HEK293 (cell line): ENCODE measurements at regions not wholly inside any gene's neighbourhood (a gene's known extent, or its start where the extent isn't known, plus 50 kb on each side); places are given as distances from the start of the nearest gene placed in this dataset.

ENCODE experiments used
- CTCF ChIA-PET: fragments of 350-600 bp; formaldehyde crosslinking; extraction: SDS; loops from one replicate; lab custom pipeline; 2021; ENCODE audit warnings: antibody characterized with exemption; lab: Yijun Ruan, JAX
- POLR2A ChIA-PET: fragments of 300-600 bp; formaldehyde crosslinking; extraction: SDS; loops from one replicate; lab custom pipeline; 2020; ENCODE audit warnings: antibody characterized with exemption, inconsistent platforms; lab: Yijun Ruan, JAX
- H3K27ac ChIP-seq: fragments of 200-500 bp; sonication (Bioruptor generic); 2 replicates; pipeline ENCODE4 v1.5.1; 2014; ENCODE audit warnings: low read depth, low read length, control low read depth, inconsistent platforms; ENCODE audit errors: extremely low read depth
- H3K36me3 ChIP-seq, 2 experiments: fragments of 200-500 bp in 1 of 2; sonication (Bioruptor generic) in 1 of 2; 1 replicate in 1 of 2; 2 replicates in 1 of 2; pipeline ENCODE4 v1.5.1; 2014 to 2017; ENCODE audit warnings: inconsistent platforms in 2 of 2, low read length in 2 of 2; ENCODE audit not compliant: control insufficient read depth in 2 of 2, insufficient read depth in 1 of 2
- H3K4me1 ChIP-seq: fragments of 200-500 bp; sonication (Bioruptor generic); 2 replicates; pipeline ENCODE4 v1.5.1; 2014; ENCODE audit warnings: mild to moderate bottlenecking, low read length, inconsistent platforms; ENCODE audit not compliant: control insufficient read depth, insufficient read depth
- H3K4me3 ChIP-seq: 2 replicates; pipeline ENCODE4 v1.5.1; 2011; ENCODE audit warnings: low read depth, mild to moderate bottlenecking, control low read depth, low read length, moderate library complexity
- H3K9me3 ChIP-seq: fragments of 200-500 bp; sonication (Bioruptor generic); 2 replicates; pipeline ENCODE4 v1.5.1; 2014; ENCODE audit warnings: low read depth, low read length, inconsistent platforms; ENCODE audit not compliant: control insufficient read depth, insufficient read depth
- ATF2 ChIP-seq: fragments of 450-650 bp; formaldehyde crosslinking; IDR thresholded peaks from 2 replicates; pipeline ENCODE4 v1.5.1; 2016; ENCODE audit warnings: missing biosample characterization, missing genetic modification characterization, low read depth
- KLF1 ChIP-seq: fragments of 450-650 bp; formaldehyde crosslinking; IDR thresholded peaks from 2 replicates; pipeline ENCODE4 v1.5.1; 2016; ENCODE audit warnings: missing biosample characterization, missing genetic modification characterization
- TCF7L2 ChIP-seq: IDR thresholded peaks from 2 replicates; pipeline ENCODE4 v1.6.1; 2011; ENCODE audit warnings: low read depth, mild to moderate bottlenecking, inconsistent platforms, low read length, moderate library complexity, borderline replicate concordance
- YY2 ChIP-seq: fragments of 450-650 bp; formaldehyde crosslinking; IDR thresholded peaks from 2 replicates; pipeline ENCODE4 v1.5.1; 2016; ENCODE audit warnings: missing biosample characterization, missing genetic modification characterization
- ZBTB26 ChIP-seq: fragments of 450-650 bp; formaldehyde crosslinking; optimal IDR thresholded peaks from 2 replicates; pipeline ENCODE3; 2016; ENCODE audit warnings: missing biosample characterization, mild to moderate bottlenecking, missing genetic modification characterization
- ZBTB48 ChIP-seq: fragments of 450-650 bp; formaldehyde crosslinking; IDR thresholded peaks from 2 replicates; pipeline ENCODE4 v1.5.1; 2016; ENCODE audit warnings: missing biosample characterization, missing genetic modification characterization
- ZBTB49 ChIP-seq: fragments of 450-650 bp; formaldehyde crosslinking; IDR thresholded peaks from 2 replicates; pipeline ENCODE4 v1.5.1; 2016; ENCODE audit warnings: missing biosample characterization, missing genetic modification characterization, low read depth
- ZBTB6 ChIP-seq: fragments of 450-650 bp; formaldehyde crosslinking; IDR thresholded peaks from 2 replicates; pipeline ENCODE4 v1.5.1; 2017; ENCODE audit warnings: missing biosample characterization, missing genetic modification characterization
- ZIC2 ChIP-seq: fragments of 450-650 bp; formaldehyde crosslinking; IDR thresholded peaks from 2 replicates; pipeline ENCODE4 v1.5.1; 2016; ENCODE audit warnings: missing biosample characterization, missing genetic modification characterization
- ZNF112 ChIP-seq: fragments of 450-650 bp; formaldehyde crosslinking; IDR thresholded peaks from 2 replicates; pipeline ENCODE4 v1.5.0; 2017; ENCODE audit warnings: missing biosample characterization, missing genetic modification characterization
- ZNF138 ChIP-seq: fragments of 450-650 bp; formaldehyde crosslinking; IDR thresholded peaks from 2 replicates; pipeline ENCODE4 v1.5.1; 2016; ENCODE audit warnings: missing biosample characterization, missing genetic modification characterization, borderline replicate concordance
- ZNF148 ChIP-seq: fragments of 450-650 bp; formaldehyde crosslinking; IDR thresholded peaks from 2 replicates; pipeline ENCODE4 v1.5.0; 2017; ENCODE audit warnings: missing biosample characterization, missing genetic modification characterization, borderline replicate concordance
- ZNF239 ChIP-seq: fragments of 450-650 bp; formaldehyde crosslinking; IDR thresholded peaks from 2 replicates; pipeline ENCODE4 v1.5.1; 2016; ENCODE audit warnings: missing biosample characterization, missing genetic modification characterization
- ZNF292 ChIP-seq: fragments of 450-650 bp; formaldehyde crosslinking; IDR thresholded peaks from 2 replicates; pipeline ENCODE4 v1.5.1; 2016; ENCODE audit warnings: low read depth, missing biosample characterization, missing genetic modification characterization, borderline replicate concordance
- ZNF350 ChIP-seq: fragments of 450-650 bp; formaldehyde crosslinking; IDR thresholded peaks from 2 replicates; pipeline ENCODE4 v1.5.0; 2017; ENCODE audit warnings: missing biosample characterization, mild to moderate bottlenecking, missing genetic modification characterization
- ZNF354C ChIP-seq: fragments of 450-650 bp; formaldehyde crosslinking; IDR thresholded peaks from 2 replicates; pipeline ENCODE4 v1.5.1; 2016; ENCODE audit warnings: missing biosample characterization, missing genetic modification characterization, low read depth, borderline replicate concordance
- ZNF391 ChIP-seq: fragments of 450-650 bp; formaldehyde crosslinking; IDR thresholded peaks from 2 replicates; pipeline ENCODE4 v1.5.1; 2016; ENCODE audit warnings: low read depth, missing biosample characterization, missing genetic modification characterization, borderline replicate concordance
- ZNF510 ChIP-seq: fragments of 450-650 bp; formaldehyde crosslinking; IDR thresholded peaks from 2 replicates; pipeline ENCODE4 v1.5.1; 2018; ENCODE audit warnings: mild to moderate bottlenecking, missing genetic modification characterization, missing biosample characterization; ENCODE audit not compliant: insufficient replicate concordance
- ZNF596 ChIP-seq: fragments of 450-650 bp; IDR thresholded peaks from 2 replicates; pipeline ENCODE4 v1.5.0; 2018; ENCODE audit warnings: missing biosample characterization, mild to moderate bottlenecking, missing genetic modification characterization, moderate library complexity
- ZNF626 ChIP-seq: fragments of 450-650 bp; sonication (Bioruptor Pico); formaldehyde crosslinking; IDR thresholded peaks from 2 replicates; pipeline ENCODE4 v1.5.1; 2018; ENCODE audit warnings: missing biosample characterization, missing genetic modification characterization, inconsistent platforms
- ZNF629 ChIP-seq: fragments of 450-650 bp; formaldehyde crosslinking; IDR thresholded peaks from 2 replicates; pipeline ENCODE4 v1.5.1; 2017; ENCODE audit warnings: missing biosample characterization, missing genetic modification characterization
- ZNF654 ChIP-seq: fragments of 450-650 bp; formaldehyde crosslinking; IDR thresholded peaks from 2 replicates; pipeline ENCODE4 v1.5.1; 2016; ENCODE audit warnings: low read depth, missing biosample characterization, missing genetic modification characterization
- ZNF791 ChIP-seq: fragments of 450-650 bp; formaldehyde crosslinking; IDR thresholded peaks from 2 replicates; pipeline ENCODE4 v1.5.1; 2016; ENCODE audit warnings: missing biosample characterization, missing genetic modification characterization
- ZSCAN16 ChIP-seq: fragments of 450-650 bp; formaldehyde crosslinking; IDR thresholded peaks from 2 replicates; pipeline ENCODE4 v1.5.1; 2016; ENCODE audit warnings: missing biosample characterization, missing genetic modification characterization
- ZSCAN23 ChIP-seq: fragments of 450-650 bp; formaldehyde crosslinking; IDR thresholded peaks from 2 replicates; pipeline ENCODE4 v1.5.1; 2016; ENCODE audit warnings: missing biosample characterization, missing genetic modification characterization

GRCh38 chr5:103357636-103358035 is 99.1 kb downstream of the MACIR start (continued):
- TF ChIP-seq KLF1 (no peak), TCF7L2 (no peak), ZNF391 (no peak), ZNF148 (tag by site-specific recombination) (no peak), ATF2 (tag by site-specific recombination) (no peak), ZNF138 (tag by site-specific recombination) (no peak), ZNF791 (tag by site-specific recombination) (no peak), ZNF510 (tag by site-specific recombination) (no peak)

GRCh38 chr5:103356350-103357091 is 98.0 kb downstream of the MACIR start:
- POLR2A ChIA-PET = no interaction called here
- Histone ChIP-seq H3K9me3 (no peaks in the 10 kb centered on the region), H3K36me3 (no peaks in the 10 kb centered on the region), H3K4me3 (no peak overlapping the region), H3K27ac (no peak overlapping the region), H3K4me1 (peaks cover 5% of the 10 kb centered on the region; the same call in 1 of the 2 replicates)
- CTCF ChIA-PET = interaction anchor here (0.7 kb wide), 2 partner anchors 37 to 101 kb away, joined by 3 read pairs; no protein-coding TSS in a partner anchor
- TF ChIP-seq ZNF350 (tag by site-specific recombination) (no peak), ZIC2 (tag by site-specific recombination) (no peak), YY2 (tag by site-specific recombination) (no peak), ZNF391 (no peak), ZNF354C (tag by site-specific recombination) (no peak), ZNF292 (tag by site-specific recombination) (no peak)

GRCh38 chr5:103355579-103355978 is 97.0 kb downstream of the MACIR start:
- no peaks in the 10 kb centered on the region for H3K9me3 ChIP-seq
- ChIA-PET POLR2A (no interaction called here), CTCF (interaction anchor here (0.5 to 0.6 kb wide), 2 partner anchors 10 to 954 kb away, joined by 3 read pairs; no protein-coding TSS in a partner anchor)
- H3K27ac ChIP-seq = no peak overlapping the region
- H3K36me3 ChIP-seq = no peaks in the 10 kb centered on the region
- no peak overlapping the region for H3K4me3 ChIP-seq
- peaks cover 5% of the 10 kb centered on the region; the same call in 1 of the 2 replicates for H3K4me1 ChIP-seq
- no peak for TF ChIP-seq ZBTB48 (tag by site-specific recombination)
- no peak for TF ChIP-seq ZBTB49 (tag by site-specific recombination)
- no peak for TF ChIP-seq ZNF239
- no peak for TF ChIP-seq ZBTB6 (tag by site-specific recombination)
- TF ChIP-seq ZNF596 (tag by site-specific recombination) = no peak
- no peak for TF ChIP-seq ZNF654 (tag by site-specific recombination)
- TF ChIP-seq ZSCAN23 (tag by site-specific recombination) = no peak
- no peak for TF ChIP-seq ZBTB26
- no peak for TF ChIP-seq ZNF626 (tag by site-specific recombination)
- no peak for TF ChIP-seq ZSCAN16 (tag by site-specific recombination)
- no peak for TF ChIP-seq ZNF629 (tag by site-specific recombination)
- TF ChIP-seq ZNF112 = no peak
